Umbilical cord (tissue), 1 donor: ENCODE measurements at regions not wholly inside any gene's neighbourhood (a gene's known extent, or its start where the extent isn't known, plus 50 kb on each side); places are given as distances from the start of the nearest gene placed in this dataset.

ENCODE experiments used
- DNase-seq: peaks from one replicate; pipeline ENCODE4 v3.0.0-alpha.2; 2015; ENCODE audit warnings: low spot score

- no peak for DNase-seq
Measured at GRCh38 chr1:116454940-116455339, 81.9 kb downstream of the ATP1A1 start.

GRCh38 chr1:116455509-116455908 is 82.5 kb downstream of the ATP1A1 start:
- no peak for DNase-seq

GRCh38 chr1:116457946-116458604 is 85.0 kb downstream of the ATP1A1 start:
- DNase-seq, result no peak

DNA sequence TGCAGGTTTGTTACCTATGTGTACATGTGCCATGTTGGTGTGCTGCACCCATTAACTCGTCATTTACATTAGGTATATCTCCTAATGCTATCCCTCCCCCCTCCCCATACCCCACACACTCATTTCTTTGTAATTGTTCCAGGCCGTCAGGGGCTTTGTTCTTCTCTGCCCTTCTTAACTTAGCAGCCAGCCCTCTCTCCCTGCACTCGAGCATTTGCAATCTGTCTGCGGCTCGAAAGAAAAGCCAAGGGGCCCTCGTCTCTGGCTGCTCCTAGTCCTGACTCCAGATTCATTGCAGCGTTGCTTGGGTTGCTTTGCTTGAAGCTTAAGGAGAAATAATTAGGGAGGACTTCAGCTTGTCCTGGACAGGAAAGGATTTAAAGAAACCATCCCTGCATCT is 85.7 kb downstream of the ATP1A1 start:
- DNase-seq, result no peak

- DNase-seq, result peak; percentile 41
Measured at GRCh38 chr1:116460261-116460660, 87.2 kb downstream of the ATP1A1 start.

DNA sequence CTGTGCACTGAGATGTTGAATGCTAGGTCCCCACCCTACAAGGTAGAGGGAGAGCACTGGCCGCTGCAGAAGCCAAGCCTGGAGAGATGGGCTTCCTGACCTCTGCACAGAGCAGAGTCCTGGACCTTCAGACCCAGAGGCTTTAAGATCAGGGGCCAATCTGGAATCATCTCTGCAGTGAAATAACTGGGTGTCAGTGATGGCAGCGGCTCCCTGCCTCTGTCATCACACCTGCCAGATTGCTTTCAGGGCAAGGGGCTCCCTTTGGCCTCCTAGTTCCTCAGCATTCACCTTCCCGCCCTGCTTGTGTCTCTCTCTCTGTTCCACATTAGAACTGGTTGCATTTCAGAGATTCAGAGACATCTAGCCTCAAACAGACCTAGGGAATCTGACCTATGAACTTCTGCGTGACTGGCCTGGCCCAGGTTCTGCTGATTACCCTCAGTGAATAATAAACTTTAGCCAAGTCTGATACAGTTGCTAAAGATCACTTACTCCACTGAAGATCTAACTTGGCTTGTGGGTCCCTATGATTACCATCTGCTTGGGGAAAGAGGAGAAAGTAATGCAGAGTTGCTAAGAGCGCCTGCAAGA is 87.8 kb downstream of the ATP1A1 start:
- DNase-seq, result no peak

DNA sequence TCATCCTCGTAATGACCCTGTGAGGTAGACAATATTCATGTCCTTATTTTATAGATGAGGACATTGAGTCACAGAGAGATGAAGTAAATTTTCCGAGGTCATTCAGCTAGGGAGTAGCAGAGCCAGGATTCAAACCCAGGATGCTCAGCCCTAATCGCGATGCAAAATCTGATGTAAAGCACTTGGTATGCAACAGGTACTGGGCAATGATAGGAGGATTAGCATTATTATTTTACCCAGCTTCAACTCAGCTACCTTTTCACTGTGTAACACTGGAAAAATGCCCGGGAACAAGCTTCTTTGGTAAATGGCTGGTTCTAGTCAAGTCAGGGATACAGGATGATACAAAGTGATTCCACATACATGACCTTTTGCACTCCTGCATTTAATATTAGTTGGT is 88.7 kb downstream of the ATP1A1 start:
- no peak for DNase-seq

DNA sequence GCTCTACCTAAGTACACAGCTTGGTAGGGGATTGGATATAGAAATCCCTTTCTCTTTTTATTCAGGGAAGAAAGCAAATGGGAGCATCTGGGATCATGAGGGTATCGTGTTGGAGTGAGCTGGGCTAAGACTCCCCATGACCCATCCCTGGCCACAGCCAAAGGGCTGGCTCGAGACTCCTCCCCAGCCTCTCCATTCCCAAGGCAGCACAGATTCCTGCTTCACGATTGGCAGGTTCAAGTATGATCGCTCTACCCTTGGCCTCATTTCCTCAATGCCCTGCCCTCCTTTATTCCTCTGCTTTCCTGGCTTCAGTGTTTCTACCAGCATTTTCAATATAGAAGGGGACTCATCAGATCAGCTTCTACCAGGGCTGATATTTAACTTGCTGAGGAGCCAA is 89.7 kb downstream of the ATP1A1 start:
- DNase-seq, result no peak

- DNase-seq, result no peak
Measured at GRCh38 chr1:116463730-116464129, 90.7 kb downstream of the ATP1A1 start.
